ENCODE measurements at regions not wholly inside any gene's neighbourhood (a gene's known extent, or its start where the extent isn't known, plus 50 kb on each side); places are given as distances from the start of the nearest gene placed in this dataset.
"Not testable (repeated sequence)": the region's sequence is repeated elsewhere in the genome, so short reads cannot be mapped to it uniquely, and the experiment has no call there.

DNA sequence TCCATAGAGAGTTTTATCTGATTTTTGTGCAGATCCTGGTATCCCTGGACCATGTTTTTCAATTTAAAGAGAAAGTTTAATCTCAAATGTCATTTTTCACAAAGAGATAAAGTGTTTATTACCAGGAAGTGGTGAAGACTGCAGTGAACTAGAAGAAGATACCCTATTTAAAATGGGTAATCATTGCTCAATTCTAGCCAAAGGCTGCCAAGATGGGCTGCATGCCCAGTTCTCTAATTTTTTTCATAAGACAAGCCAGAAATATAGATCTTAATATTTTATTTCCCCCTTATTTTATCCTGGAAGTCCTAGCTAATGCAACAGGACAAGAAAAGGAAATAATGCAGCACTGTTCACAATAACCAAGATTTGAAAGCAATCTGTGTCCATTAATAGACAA, 343.5 kb downstream of the PCNX1 start:
- no peak for TF ChIP-seq CTCF (IDR thresholded peaks at IDR 0.05; ENCODE audit: low read depth, low read length, missing control alignments)
- H3K4me3 ChIP-seq (replicated peaks; ENCODE audit: low read depth, low read length) = no peak overlapping the region
- DNase-seq (ENCODE audit: extremely low read depth, low read depth) = no peak

GRCh38 chr14:71254091-71254719, 346.9 kb downstream of the PCNX1 start:
- DNase-seq (ENCODE audit: extremely low read depth, low read depth) = not testable (repeated sequence)

GRCh38 chr14:71261206-71261605, 353.9 kb downstream of the PCNX1 start:
- no peak overlapping the region for H3K4me3 ChIP-seq (replicated peaks; ENCODE audit: low read depth, low read length)
- TF ChIP-seq CTCF (IDR thresholded peaks at IDR 0.05; ENCODE audit: low read depth, low read length, missing control alignments) = no peak
- DNase-seq (ENCODE audit: extremely low read depth, low read depth) = no peak

More at GRCh38 chr14:71254091-71254719, 346.9 kb downstream of the PCNX1 start:
- H3K4me3 ChIP-seq (replicated peaks; ENCODE audit: low read depth, low read length) = not testable (repeated sequence)

GRCh38 chr14:71262441-71262840, 355.2 kb downstream of the PCNX1 start:
- no peak for TF ChIP-seq CTCF (IDR thresholded peaks at IDR 0.05; ENCODE audit: low read depth, low read length, missing control alignments)
- H3K4me3 ChIP-seq (replicated peaks; ENCODE audit: low read depth, low read length) = no peak overlapping the region
- DNase-seq (ENCODE audit: extremely low read depth, low read depth) = no peak

- no peak overlapping the region for H3K4me3 ChIP-seq (replicated peaks; ENCODE audit: low read depth, low read length)
- no peak for TF ChIP-seq CTCF (IDR thresholded peaks at IDR 0.05; ENCODE audit: low read depth, low read length, missing control alignments)
- DNase-seq (ENCODE audit: extremely low read depth, low read depth) = no peak
Measured at GRCh38 chr14:71264260-71264659, 357.0 kb downstream of the PCNX1 start.

- no peak overlapping the region for H3K4me3 ChIP-seq (replicated peaks; ENCODE audit: low read depth, low read length)
- TF ChIP-seq CTCF (IDR thresholded peaks at IDR 0.05; ENCODE audit: low read depth, low read length, missing control alignments) = no peak
- DNase-seq (ENCODE audit: extremely low read depth, low read depth) = no peak
Measured at GRCh38 chr14:71267007-71267513, 359.8 kb downstream of the PCNX1 start.

DNA sequence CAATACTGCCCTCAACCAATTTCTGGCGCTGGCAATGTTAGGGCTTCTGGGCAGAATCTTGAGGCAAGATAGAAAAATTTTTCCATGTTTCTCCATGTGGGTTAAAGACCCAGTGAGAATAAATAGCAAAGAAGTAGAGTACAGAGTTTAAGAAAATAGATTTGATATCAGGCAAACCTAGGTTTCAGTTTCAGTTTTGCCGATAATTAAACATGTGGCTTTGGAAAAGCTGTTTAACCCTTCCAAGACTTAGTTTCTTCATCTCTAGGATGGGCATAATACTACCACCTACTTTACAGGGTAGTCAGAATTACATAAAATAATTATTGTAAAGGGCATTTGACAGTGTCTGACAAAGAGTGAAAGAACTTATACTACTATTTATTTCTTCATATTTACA, 360.4 kb downstream of the PCNX1 start:
- no peak for TF ChIP-seq CTCF (IDR thresholded peaks at IDR 0.05; ENCODE audit: low read depth, low read length, missing control alignments)
- no peak overlapping the region for H3K4me3 ChIP-seq (replicated peaks; ENCODE audit: low read depth, low read length)
- DNase-seq (ENCODE audit: extremely low read depth, low read depth) = no peak

Data from HFF-Myc (cell line).